K562 (cell line): ENCODE measurements at regions not wholly inside any gene's neighbourhood (a gene's known extent, or its start where the extent isn't known, plus 50 kb on each side); places are given as distances from the start of the nearest gene placed in this dataset.

Source experiments
- ATAC-seq: fragments of 200-7000 bp; cut with Tn5 transposase; 3 replicates; pipeline ENCODE4 v1.9.1; 2020; ENCODE audit warnings: moderate library complexity
- BruUV-seq: library from RNA; stranded (reverse); fragments of 400-500 nt; replicated peaks from 2 replicates; lab custom pipeline; 2021; lab: Mats Ljungman, UMichigan
- CTCF ChIA-PET: fragments of 300-600 bp; formaldehyde crosslinking; extraction: SDS; loops from one replicate; lab custom pipeline; 2021; ENCODE audit warnings: low intra/inter-chr PET ratio; lab: Yijun Ruan, JAX
- POLR2A ChIA-PET: fragments of 300-600, 350-650 bp; sonication (Branson Sonifier 250); formaldehyde crosslinking; extraction: SDS; loops from one replicate; lab custom pipeline; 2021; ENCODE audit warnings: antibody characterized with exemption, inconsistent platforms; lab: Yijun Ruan, JAX
- DNase-seq, 4 experiments: peaks; one replicate each; pipeline versions ENCODE4 v3.0.0 to v3.0.0-alpha.2; 2011 to 2018; ENCODE audit warnings: low spot score in 3 of 4, mixed read lengths in 3 of 4; ENCODE audit errors: extremely low read depth in 1 of 4
- FAIRE-seq: peaks from 2 replicates; lab custom pipeline; 2011; peaks lifted over from hg19 to GRCh38; lab: Jason Lieb, UNC
- H2AFZ ChIP-seq: 2 replicates; pipeline ENCODE4 v1.6.0; 2011; ENCODE audit warnings: low read depth, low read length, control low read depth, inconsistent platforms
- H3K27ac ChIP-seq: fragments of 200-600 bp; 3 replicates; pipeline ENCODE4 v1.8.0; 2011; ENCODE audit warnings: low read depth, mild to moderate bottlenecking, control low read depth, inconsistent platforms, low read length, moderate library complexity, mixed read lengths; ENCODE audit errors: extremely low read depth
- H3K27me3 ChIP-seq, 2 experiments: fragments of 300-600 bp in 1 of 2; 2 replicates in 1 of 2; 3 replicates in 1 of 2; pipeline versions ENCODE4 v1.6.0 to v1.8.0; 2011; ENCODE audit warnings: inconsistent platforms in 2 of 2, low read length in 2 of 2, mild to moderate bottlenecking in 1 of 2, mixed read lengths in 1 of 2, moderate library complexity in 1 of 2; ENCODE audit not compliant: control insufficient read depth in 2 of 2, insufficient read depth in 2 of 2
- H3K36me3 ChIP-seq: fragments of 300-600 bp; 3 replicates; pipeline ENCODE4 v1.8.0; 2011; ENCODE audit warnings: mild to moderate bottlenecking, low read length, inconsistent platforms; ENCODE audit not compliant: control insufficient read depth, insufficient read depth
- H3K4me1 ChIP-seq, 2 experiments: fragments of 200-600 bp in 1 of 2; replicated peaks in 1 of 2; 2 replicates in 1 of 2; 3 replicates in 1 of 2; pipeline versions ENCODE4 v1.5.1 to v1.8.0; 2011; ENCODE audit warnings: inconsistent platforms in 2 of 2, low read length in 2 of 2, mild to moderate bottlenecking in 1 of 2, mixed read lengths in 1 of 2, moderate library complexity in 1 of 2; ENCODE audit not compliant: control insufficient read depth in 2 of 2, insufficient read depth in 2 of 2
- H3K4me2 ChIP-seq: 2 replicates; pipeline ENCODE4 v1.6.1; 2011; ENCODE audit warnings: low read length, control low read depth, inconsistent platforms, mixed read lengths; ENCODE audit not compliant: insufficient read depth
- H3K4me3 ChIP-seq: fragments of 200-600 bp; sonication (generic), shearing (Covaris generic); 2 replicates; pipeline ENCODE4 v1.5.1; 2016; ENCODE audit warnings: control low read depth, inconsistent platforms
- H3K79me2 ChIP-seq: fragments of 200-600 bp; 3 replicates; pipeline ENCODE4 v1.8.0; 2011; ENCODE audit warnings: low read length, inconsistent platforms; ENCODE audit not compliant: control insufficient read depth, insufficient read depth
- H3K9ac ChIP-seq, 2 experiments: 2 replicates each; pipeline versions ENCODE4 v1.6.0 to v1.6.1; 2011; ENCODE audit warnings: low read depth in 2 of 2, low read length in 2 of 2, control low read depth in 1 of 2, inconsistent platforms in 1 of 2, mild to moderate bottlenecking in 1 of 2, mixed read lengths in 1 of 2; ENCODE audit not compliant: insufficient read depth in 1 of 2
- H3K9me1 ChIP-seq: one replicate; pipeline ENCODE4 v1.6.0; 2011; ENCODE audit warnings: inconsistent platforms, mild to moderate bottlenecking, low read length, moderate library complexity; ENCODE audit not compliant: control insufficient read depth, insufficient read depth
- H3K9me3 ChIP-seq: replicated peaks from 2 replicates; pipeline ENCODE4 v1.5.1; 2011; ENCODE audit warnings: low read depth, low read length, inconsistent platforms; ENCODE audit not compliant: control insufficient read depth, insufficient read depth
- H4K20me1 ChIP-seq: replicated peaks from 2 replicates; pipeline ENCODE4 v1.6.1; 2011; ENCODE audit warnings: low read length, inconsistent platforms, mixed read lengths; ENCODE audit not compliant: control insufficient read depth, insufficient read depth
- SIN3B ChIP-seq: fragments of 450-650 bp; IDR thresholded peaks from 2 replicates; pipeline ENCODE4 v1.6.1; 2017; ENCODE audit warnings: low read depth, mild to moderate bottlenecking, moderate library complexity
- WGBS: fragments of 100-300 bp; shearing (Covaris generic); methylation state at CpG from one replicate; pipeline ENCODE4 v1.1.6; 2016; ENCODE audit warnings: low coverage, mixed read lengths; ENCODE audit not compliant: insufficient coverage; ENCODE audit errors: missing lambda C conversion rate; 5-methylcytosine and 5-hydroxymethylcytosine counted together
- in situ Hi-C: fragments of 300-500 bp; cut with MboI; formaldehyde crosslinking; loops from 4 replicates; pipeline ENCODE4 v1.15.0; 2018; ENCODE audit warnings: inconsistent platforms, mixed read lengths
- intact Hi-C: fragments of 100-400 bp; cut with micrococcal nuclease; formaldehyde crosslinking; loops from 2 replicates; pipeline ENCODE4 v1.14.2; 2022
- TF ChIP-seq, protein P1 (sequence below): sonication (generic); formaldehyde crosslinking; IDR thresholded peaks from 2 replicates; pipeline ENCODE4 v1.9.0; 2022; ENCODE audit warnings: mild to moderate bottlenecking, missing genetic modification reagents
- TF ChIP-seq, protein P2 (sequence below): fragments of 250-450 bp; sonication (Bioruptor Pico); IDR thresholded peaks from 2 replicates; pipeline ENCODE4 v1.8.0; 2021; ENCODE audit warnings: moderate library complexity, mild to moderate bottlenecking, inconsistent platforms
- TF ChIP-seq, protein P3 (sequence below): IDR thresholded peaks from 2 replicates; pipeline ENCODE4 v1.6.1; 2012; ENCODE audit warnings: low read depth, low read length, improper control_type of control experiment, borderline replicate concordance

GRCh38 chr13:62431852-62432251 is 1016.2 kb upstream of the PCDH20 start:
- BruUV-seq, result no TSS peak
- ATAC-seq, result no peak
- Histone ChIP-seq H3K9ac (no peak overlapping the region), H3K9me1 (no peaks in the 10 kb centered on the region), H3K27ac (no peak overlapping the region), H3K36me3 (no peaks in the 10 kb centered on the region), H3K9me3 (no peaks in the 10 kb centered on the region), H3K27me3 (no peaks in the 10 kb centered on the region), H3K4me3 (no peak overlapping the region), H3K4me1 (no peaks in the 10 kb centered on the region), H2AFZ (no peak overlapping the region), H3K79me2 (no peaks in the 10 kb centered on the region), H3K4me2 (no peak overlapping the region), H4K20me1 (no peaks in the 10 kb centered on the region)
- in situ Hi-C loops (no loop called here), intact Hi-C loops (no loop called here)
- no peak for DNase-seq
- POLR2A ChIA-PET, result no interaction called here
- TF ChIP-seq, protein P1, sequence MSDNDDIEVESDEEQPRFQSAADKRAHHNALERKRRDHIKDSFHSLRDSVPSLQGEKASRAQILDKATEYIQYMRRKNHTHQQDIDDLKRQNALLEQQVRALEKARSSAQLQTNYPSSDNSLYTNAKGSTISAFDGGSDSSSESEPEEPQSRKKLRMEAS (CRISPR knock-in tag), result no peak
- TF ChIP-seq, protein P2, sequence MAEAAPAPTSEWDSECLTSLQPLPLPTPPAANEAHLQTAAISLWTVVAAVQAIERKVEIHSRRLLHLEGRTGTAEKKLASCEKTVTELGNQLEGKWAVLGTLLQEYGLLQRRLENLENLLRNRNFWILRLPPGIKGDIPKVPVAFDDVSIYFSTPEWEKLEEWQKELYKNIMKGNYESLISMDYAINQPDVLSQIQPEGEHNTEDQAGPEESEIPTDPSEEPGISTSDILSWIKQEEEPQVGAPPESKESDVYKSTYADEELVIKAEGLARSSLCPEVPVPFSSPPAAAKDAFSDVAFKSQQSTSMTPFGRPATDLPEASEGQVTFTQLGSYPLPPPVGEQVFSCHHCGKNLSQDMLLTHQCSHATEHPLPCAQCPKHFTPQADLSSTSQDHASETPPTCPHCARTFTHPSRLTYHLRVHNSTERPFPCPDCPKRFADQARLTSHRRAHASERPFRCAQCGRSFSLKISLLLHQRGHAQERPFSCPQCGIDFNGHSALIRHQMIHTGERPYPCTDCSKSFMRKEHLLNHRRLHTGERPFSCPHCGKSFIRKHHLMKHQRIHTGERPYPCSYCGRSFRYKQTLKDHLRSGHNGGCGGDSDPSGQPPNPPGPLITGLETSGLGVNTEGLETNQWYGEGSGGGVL, result no peak
- FAIRE-seq, result no peak
- CTCF ChIA-PET, result no interaction called here

- in situ Hi-C loops (no loop called here), intact Hi-C loops (no loop called here)
- POLR2A ChIA-PET, result no interaction called here
- no peak for ATAC-seq
- CTCF ChIA-PET, result no interaction called here
- no peaks in the 10 kb centered on the region for H3K9me1 ChIP-seq
- H3K36me3 ChIP-seq, result no peaks in the 10 kb centered on the region
- no peaks in the 10 kb centered on the region for H3K27me3 ChIP-seq
- H3K79me2 ChIP-seq, result no peaks in the 10 kb centered on the region
- H3K4me2 ChIP-seq, result no peak overlapping the region
- no peak overlapping the region for H3K27ac ChIP-seq
- no peaks in the 10 kb centered on the region for H4K20me1 ChIP-seq
- no TSS peak for BruUV-seq
- no peak for DNase-seq
- H3K9me3 ChIP-seq, result no peaks in the 10 kb centered on the region
- no peak for FAIRE-seq
- H3K9ac ChIP-seq, result no peak overlapping the region
- H3K4me3 ChIP-seq, result no peak overlapping the region
- H3K4me1 ChIP-seq, result no peaks in the 10 kb centered on the region
- 11% methylated on average over 1 of the region's 3 CpGs for WGBS
- TF ChIP-seq, protein P3, sequence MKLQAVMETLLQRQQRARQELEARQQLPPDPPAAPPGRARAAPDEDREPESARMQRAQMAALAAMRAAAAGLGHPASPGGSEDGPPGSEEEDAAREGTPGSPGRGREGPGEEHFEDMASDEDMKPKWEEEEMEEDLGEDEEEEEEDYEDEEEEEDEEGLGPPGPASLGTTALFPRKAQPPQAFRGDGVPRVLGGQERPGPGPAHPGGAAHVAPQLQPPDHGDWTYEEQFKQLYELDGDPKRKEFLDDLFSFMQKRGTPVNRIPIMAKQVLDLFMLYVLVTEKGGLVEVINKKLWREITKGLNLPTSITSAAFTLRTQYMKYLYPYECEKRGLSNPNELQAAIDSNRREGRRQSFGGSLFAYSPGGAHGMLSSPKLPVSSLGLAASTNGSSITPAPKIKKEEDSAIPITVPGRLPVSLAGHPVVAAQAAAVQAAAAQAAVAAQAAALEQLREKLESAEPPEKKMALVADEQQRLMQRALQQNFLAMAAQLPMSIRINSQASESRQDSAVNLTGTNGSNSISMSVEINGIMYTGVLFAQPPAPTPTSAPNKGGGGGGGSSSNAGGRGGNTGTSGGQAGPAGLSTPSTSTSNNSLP, result no peak
- TF ChIP-seq, protein P2, result no peak
- TF ChIP-seq SIN3B, result no peak
- H2AFZ ChIP-seq, result no peak overlapping the region
Measured at GRCh38 chr13:62418872-62419271, 1003.2 kb upstream of the PCDH20 start.
